ENCODE measurements at regions not wholly inside any gene's neighbourhood (a gene's known extent, or its start where the extent isn't known, plus 50 kb on each side); places are given as distances from the start of the nearest gene placed in this dataset.
A peak's percentile ranks its signal among the peaks of the same experiment; 100 is the strongest.

DNA sequence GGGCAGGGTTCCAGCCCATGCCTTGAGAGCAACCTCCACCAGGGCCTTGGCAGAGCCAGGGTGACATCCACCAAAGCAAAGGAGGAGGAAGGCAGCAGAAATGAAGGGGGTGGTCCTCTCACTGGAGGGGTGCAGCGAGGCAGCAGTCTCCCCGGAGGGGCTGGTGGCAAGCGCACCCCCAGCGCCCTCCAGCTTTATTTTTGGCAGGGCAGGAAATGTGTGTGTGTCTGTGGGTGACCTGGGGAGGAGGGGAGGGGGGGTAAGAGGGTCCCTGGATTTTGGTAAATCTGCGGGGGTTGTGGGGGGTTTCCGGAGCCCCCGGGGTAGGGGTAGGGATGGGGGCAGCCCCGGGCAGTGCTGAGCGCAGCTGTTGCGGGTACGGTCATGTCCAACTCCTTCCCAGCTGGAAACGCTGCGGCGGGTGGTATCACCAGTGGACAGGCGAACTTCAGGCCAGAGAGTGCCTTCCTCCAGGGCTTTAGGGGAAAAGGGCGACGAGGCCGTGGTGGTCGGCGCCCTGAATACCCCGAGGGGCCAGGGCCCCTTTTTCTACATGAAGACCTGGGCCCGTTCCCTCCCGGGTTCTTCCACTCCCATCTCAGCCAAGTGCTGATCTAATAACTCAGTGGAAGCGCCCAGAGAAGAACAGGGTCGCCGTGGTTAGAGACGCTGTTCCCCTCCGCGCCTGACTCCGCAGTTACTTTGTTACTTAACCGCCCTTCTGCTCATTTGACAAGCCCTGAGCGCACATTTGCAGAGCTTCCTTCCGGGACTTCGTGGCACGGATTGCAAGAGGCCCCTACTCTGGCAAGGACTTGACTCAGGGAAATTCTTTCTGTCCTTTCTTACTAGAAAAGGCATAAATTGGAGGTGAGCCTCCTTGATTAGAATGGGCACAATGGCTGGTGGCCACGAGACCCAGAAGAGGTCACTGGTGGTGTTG is 55.2 kb downstream of the FOS start:
- peak; percentile 30 to 36 for DNase-seq

GRCh38 chr14:75334549-75335051 is 56.0 kb downstream of the FOS start:
- DNase-seq = no peak

- DNase-seq = no peak
Measured at GRCh38 chr14:75335571-75335970, 56.9 kb downstream of the FOS start.

DNA sequence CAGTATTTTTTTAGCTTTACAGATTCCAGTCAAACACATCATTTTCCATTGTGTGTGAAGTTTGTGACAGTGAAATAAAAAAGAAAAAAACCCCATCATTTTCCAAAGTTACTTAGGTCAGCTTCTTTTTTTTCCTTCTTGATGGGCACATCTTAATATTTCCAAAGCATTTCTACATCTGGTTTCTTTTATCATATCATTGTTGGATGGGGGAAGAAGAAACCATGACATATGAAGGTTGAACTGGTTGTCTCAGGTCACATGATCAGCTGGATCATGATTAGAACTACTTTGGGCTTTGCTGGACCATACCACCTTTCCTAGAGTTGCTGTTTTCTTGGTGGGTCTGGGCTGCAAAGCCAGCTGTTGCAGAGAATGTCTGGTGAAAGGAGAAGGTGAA is 59.8 kb downstream of the FOS start:
- no peak for DNase-seq

DNA sequence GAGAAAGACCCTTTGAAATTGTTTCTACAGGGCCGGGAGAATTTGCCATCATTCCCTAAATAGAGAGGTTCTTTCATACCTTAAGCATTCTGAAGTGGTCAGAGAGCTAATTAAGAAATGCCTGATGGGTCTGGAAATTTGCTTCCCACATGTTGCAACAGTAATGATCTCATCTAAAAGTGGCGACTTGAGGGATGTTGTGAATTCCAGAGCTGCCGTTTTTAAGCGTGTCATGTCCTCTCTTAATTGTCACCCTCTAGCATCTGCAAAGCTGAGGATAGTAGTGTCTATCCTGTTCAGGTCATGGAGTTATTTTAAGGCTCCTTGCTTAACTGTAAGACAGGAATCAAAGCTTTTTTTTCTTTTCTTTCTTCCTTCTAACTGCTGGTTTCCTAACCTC is 60.4 kb downstream of the FOS start:
- DNase-seq = no peak

DNA sequence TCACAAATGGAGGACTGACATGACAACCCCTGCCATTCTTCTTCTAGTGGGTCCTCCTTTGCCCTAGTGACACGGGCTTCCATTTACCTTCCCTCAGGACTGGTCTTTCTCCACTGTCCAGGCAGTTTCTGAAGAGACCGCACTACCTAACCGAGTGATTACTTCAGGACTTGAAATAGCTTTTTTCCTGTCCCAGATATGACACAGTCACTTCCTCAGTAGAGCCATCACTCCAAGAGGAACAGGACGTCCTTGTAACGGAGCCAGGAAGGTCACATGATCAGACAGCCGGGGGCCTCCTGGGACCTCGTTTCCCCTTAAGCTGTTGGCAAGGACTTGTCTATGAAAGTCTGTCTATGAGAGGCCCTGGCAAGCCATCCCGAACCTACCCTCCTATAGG is 62.3 kb downstream of the FOS start:
- no peak for DNase-seq

GRCh38 chr14:75341620-75342019 is 63.0 kb downstream of the FOS start:
- no peak for DNase-seq

DNA sequence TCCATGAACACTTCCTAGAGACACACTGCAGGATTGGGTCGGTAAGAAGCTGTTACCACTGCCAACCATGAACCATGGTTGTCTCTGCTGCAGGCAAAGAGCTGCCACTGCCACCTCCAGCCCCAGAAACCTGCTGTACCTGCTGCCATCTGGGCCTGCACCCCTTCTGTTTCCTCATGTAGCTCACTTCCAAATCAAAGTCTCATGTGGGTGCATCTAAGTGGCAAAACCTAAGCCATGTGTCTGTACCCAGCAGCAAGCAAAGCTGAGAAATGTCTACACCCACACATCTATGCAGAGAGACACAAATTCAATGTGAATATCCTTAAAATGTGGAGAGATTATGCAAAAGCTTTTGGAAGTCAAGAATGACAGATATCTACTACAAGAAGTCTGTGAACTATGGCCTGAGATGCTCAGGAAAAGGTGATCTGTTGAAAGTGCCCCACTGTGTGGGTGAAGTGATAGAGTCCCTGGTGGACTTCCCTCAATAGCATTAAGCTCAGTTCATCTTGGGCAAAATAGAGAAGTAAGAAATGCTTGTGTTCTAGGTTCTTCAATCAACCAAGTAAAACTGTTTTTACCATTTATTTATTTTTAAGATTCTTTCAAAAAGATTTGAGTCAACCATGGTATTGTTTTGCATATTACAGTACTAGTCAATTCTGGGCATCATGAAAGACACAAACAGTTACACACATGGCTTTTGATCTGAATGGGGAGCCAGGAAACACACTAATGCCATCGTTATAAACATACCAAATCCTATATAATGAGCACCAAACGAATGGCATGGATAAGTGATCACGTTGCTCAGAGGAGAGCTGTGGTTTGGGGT is 64.4 kb downstream of the FOS start:
- DNase-seq = no peak

- no peak for DNase-seq
Measured at GRCh38 chr14:75343911-75344310, 65.3 kb downstream of the FOS start.

DNA sequence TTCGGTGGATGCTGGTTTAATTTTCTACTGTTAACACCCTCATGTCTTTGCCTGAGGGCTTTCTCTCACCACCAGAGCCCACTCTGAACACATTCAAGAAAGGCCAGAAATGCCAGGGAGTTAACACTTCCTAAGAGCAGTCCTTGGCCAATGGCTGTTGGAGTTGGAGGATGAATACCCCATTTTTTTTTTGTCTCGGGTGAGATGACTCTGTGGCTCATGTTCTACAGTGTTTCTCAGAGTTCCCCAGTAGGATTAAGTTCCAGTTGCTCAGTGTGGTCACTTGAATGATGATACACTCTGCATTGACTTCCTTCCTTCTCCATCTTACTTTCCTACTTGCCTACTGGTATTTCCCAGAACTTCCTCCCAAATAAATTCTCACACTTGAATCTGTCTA is 65.8 kb downstream of the FOS start:
- no peak for DNase-seq

DNA sequence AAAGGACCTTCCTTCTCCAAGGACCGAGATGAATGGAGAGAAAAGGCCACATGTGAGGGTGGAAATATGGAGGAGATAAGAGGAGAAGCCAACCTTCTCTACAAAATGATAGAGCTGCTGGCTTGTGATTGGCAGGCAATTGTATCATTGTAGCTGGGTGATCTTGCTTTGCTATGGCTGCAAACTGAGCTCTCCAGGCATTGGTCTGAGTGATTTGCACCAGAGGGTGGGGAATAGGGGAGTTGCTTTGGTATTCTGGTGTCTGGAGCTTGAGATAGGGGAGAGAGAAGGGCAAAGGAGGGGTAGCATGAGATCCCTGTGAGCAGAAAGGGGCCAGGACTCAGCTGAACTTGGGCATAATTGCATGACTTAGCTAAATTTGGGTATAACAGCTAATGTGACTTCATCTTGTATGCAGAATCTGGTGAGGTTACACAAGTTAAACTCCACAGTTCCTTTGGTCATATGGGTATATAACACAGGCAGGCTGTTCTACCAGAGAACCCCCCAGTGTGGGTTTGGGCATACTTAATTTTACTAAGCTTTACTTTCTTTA is 72.0 kb downstream of the FOS start:
- DNase-seq = no peak

GRCh38 chr14:75359098-75359497 is 68.7 kb upstream of the JDP2 start:
- no peak for DNase-seq

DNA sequence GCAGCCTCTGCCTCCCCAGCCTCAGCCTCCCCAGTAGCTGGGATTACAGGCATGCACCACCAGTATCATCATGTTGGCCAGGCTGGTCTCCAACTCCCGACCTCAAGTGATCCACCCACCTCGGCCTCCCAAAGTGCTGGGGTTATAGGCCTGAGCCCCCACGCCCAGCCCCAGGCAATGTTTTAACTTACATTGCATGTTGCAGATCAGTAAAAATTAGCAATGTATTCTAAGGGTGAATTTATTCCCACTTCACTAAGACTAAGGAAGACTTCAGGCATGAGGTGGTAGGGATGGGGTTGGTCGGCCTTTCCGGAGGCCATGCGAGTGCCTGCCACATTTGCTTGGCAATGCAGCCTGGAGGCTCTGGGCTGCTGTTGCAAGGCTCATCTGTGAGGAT is 66.8 kb upstream of the JDP2 start:
- DNase-seq = no peak

- DNase-seq = no peak
Measured at GRCh38 chr14:75361751-75362433, 65.9 kb upstream of the JDP2 start.

- DNase-seq = no peak
Measured at GRCh38 chr14:75363130-75363529, 64.7 kb upstream of the JDP2 start.

GRCh38 chr14:75363570-75364227 is 64.1 kb upstream of the JDP2 start:
- DNase-seq = no peak

DNA sequence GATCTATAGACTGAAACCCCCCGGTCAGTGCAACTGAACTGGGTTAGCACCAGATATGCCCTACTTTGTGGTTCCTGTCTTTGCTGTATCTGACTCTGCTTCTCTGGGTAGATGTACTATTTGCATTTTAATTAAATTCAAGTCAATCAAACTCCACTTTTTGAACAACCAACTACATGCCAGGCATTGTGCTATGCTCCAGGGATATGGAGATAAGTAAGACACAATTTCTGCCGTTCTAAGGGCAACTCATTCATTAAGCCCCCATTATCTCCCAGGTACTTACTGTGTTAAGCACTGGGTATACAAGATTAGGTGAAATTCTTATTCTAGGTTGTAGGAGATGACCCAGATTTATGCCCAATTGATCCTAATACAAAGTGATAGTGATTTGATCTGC is 62.7 kb upstream of the JDP2 start:
- DNase-seq = no peak

- DNase-seq = no peak
Measured at GRCh38 chr14:75366963-75367362, 60.9 kb upstream of the JDP2 start.

GRCh38 chr14:75368333-75368732 is 59.5 kb upstream of the JDP2 start:
- DNase-seq = no peak

- no peak for DNase-seq
Measured at GRCh38 chr14:75369506-75369905, 58.3 kb upstream of the JDP2 start.

- no peak for DNase-seq
Measured at GRCh38 chr14:75370416-75371205, 57.2 kb upstream of the JDP2 start.

Data from activated CD4-positive, alpha-beta T cell treated with anti-CD3 and anti-CD28 coated beads, Interleukin-2, amount 50 U/mL, for 4 hours (primary cell).